ENCODE measurements at regions not wholly inside any gene's neighbourhood (a gene's known extent, or its start where the extent isn't known, plus 50 kb on each side); places are given as distances from the start of the nearest gene placed in this dataset.
"Not testable (repeated sequence)": the region's sequence is repeated elsewhere in the genome, so short reads cannot be mapped to it uniquely, and the experiment has no call there.

GRCh38 chr1:238710697-238711096 lies 675.7 kb upstream of the CHRM3 start:
- Mint-ChIP-seq H3K9me3 (no peaks in the 10 kb centered on the region), H3K36me3 (no peaks in the 10 kb centered on the region), H3K4me1 (ENCODE audit: low read depth in 2 of 2) (no peaks in the 10 kb centered on the region), H3K4me3 (no peak overlapping the region), H3K27ac (no peak overlapping the region), H3K27me3 (no peaks in the 10 kb centered on the region)
- no peak for DNase-seq (ENCODE audit: low spot score)
- ATAC-seq, result no peak

GRCh38 chr1:238701024-238701423 lies 685.3 kb upstream of the CHRM3 start:
- Mint-ChIP-seq H3K36me3 (peaks cover 5% of the 10 kb centered on the region), H3K27ac (no peak overlapping the region), H3K27me3 (no peaks in the 10 kb centered on the region), H3K9me3 (peaks cover 10% of the 10 kb centered on the region), H3K4me3 (no peak overlapping the region), H3K4me1 (ENCODE audit: low read depth in 2 of 2) (no peaks in the 10 kb centered on the region)
- ATAC-seq (no peak), DNase-seq (ENCODE audit: low spot score) (no peak)

DNA sequence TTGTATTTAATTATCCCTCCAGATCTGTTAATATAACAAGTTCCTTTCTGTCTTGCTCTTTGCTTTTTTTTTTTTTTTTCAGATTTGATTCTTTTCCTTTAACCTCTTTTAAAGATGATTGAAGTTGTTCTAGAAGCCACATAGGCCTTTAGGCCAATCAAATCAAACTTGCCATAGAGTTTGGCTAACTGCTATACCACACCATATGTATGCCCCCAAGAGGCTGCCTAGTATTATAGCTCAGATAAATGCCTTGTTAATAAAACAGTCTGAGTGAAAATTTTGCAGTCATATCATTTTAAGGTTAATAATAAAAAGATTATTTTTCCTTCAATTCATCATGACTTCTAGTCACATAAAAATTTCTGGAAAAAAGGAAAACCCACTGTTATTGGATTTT lies 696.0 kb upstream of the CHRM3 start:
- no peaks in the 10 kb centered on the region for H3K27me3 Mint-ChIP-seq
- peaks cover 9% of the 10 kb centered on the region for H3K36me3 Mint-ChIP-seq
- ATAC-seq (no peak), DNase-seq (ENCODE audit: low spot score) (no peak)
- no peak overlapping the region for H3K4me3 Mint-ChIP-seq
- H3K9me3 Mint-ChIP-seq, result peaks cover 22% of the 10 kb centered on the region
- H3K4me1 Mint-ChIP-seq (ENCODE audit: low read depth in 2 of 2), result no peaks in the 10 kb centered on the region
- H3K27ac Mint-ChIP-seq, result no peak overlapping the region

DNA sequence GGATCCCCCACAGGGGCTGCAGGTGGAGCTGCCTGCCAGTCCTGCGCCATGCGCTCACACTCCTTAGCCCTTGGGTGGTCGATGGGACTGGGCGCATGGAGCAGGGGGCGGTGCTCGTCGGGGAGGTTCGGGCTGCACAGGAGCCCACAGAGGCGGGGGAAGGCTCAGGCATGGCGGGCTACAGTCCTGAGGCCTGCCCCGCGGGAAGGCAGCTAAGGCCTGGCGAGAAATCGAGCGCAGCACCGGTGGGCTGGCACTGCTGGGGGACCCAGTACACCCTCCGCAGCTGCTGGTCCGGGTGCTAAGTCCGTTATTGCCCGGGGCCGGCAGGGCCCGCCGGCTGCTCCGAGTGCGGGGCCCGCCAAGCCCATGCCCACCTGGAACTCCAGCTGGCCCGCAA lies 701.8 kb upstream of the CHRM3 start:
- H3K9me3 Mint-ChIP-seq, result peaks cover 34% of the 10 kb centered on the region
- not testable (repeated sequence) for H3K4me1 Mint-ChIP-seq (ENCODE audit: low read depth in 2 of 2); H3K27me3 Mint-ChIP-seq; H3K4me3 Mint-ChIP-seq; H3K27ac Mint-ChIP-seq; ATAC-seq; H3K36me3 Mint-ChIP-seq; DNase-seq (ENCODE audit: low spot score)

DNA sequence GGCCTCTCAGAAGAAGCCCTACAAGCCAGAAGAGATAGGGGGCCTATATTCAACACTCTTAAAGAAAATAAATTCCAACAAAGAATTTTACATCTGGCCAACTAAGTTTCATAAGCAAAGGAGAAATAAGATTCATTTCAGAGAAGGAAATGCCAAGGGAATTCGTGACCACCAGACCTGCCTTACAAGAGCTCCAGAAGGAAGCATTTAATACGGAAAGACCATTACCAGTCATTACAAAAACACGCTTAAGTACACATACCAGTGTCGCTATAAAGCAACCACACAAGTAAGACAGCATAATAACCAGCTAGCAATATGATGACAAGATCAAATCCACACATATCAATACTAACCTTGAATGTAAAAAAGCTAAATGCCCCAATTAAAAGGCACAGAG lies 704.9 kb upstream of the CHRM3 start:
- no peaks in the 10 kb centered on the region for H3K27me3 Mint-ChIP-seq
- peaks cover 6% of the 10 kb centered on the region for H3K36me3 Mint-ChIP-seq
- no peak overlapping the region for H3K27ac Mint-ChIP-seq
- H3K4me3 Mint-ChIP-seq, result no peak overlapping the region
- H3K9me3 Mint-ChIP-seq, result peaks cover 31% of the 10 kb centered on the region
- ATAC-seq, result no peak
- DNase-seq (ENCODE audit: low spot score), result no peak
- no peaks in the 10 kb centered on the region for H3K4me1 Mint-ChIP-seq (ENCODE audit: low read depth in 2 of 2)

- ATAC-seq, result no peak
- no peak overlapping the region for H3K27ac Mint-ChIP-seq
- H3K27me3 Mint-ChIP-seq, result no peaks in the 10 kb centered on the region
- H3K36me3 Mint-ChIP-seq, result peaks cover 6% of the 10 kb centered on the region
- H3K9me3 Mint-ChIP-seq, result peaks cover 33% of the 10 kb centered on the region
- no peaks in the 10 kb centered on the region for H3K4me1 Mint-ChIP-seq (ENCODE audit: low read depth in 2 of 2)
- no peak for DNase-seq (ENCODE audit: low spot score)
- H3K4me3 Mint-ChIP-seq, result no peak overlapping the region
These were observed 705.3 kb upstream of the CHRM3 start for GRCh38 chr1:238681021-238681420.

DNA sequence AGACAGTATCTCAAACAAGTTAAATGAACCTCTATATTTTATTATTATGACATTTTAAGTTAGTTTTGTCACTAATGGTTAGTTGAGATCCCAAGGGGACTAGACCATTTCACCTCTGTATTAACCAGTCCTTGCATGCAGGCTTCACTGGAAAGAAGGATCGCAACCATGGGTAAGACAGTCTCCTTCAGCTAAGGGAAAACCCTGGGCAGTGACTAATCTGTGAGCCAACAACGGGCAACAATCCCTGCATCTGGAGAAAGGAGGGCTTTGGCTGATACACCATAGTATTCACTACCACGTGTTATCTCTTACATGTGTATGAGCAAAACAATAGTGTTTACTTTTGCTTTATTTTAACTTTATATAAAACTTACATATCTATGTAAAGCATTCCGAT lies 708.8 kb upstream of the CHRM3 start:
- Mint-ChIP-seq H3K36me3 (no peaks in the 10 kb centered on the region), H3K27ac (no peak overlapping the region), H3K4me3 (no peak overlapping the region), H3K9me3 (peaks cover 25% of the 10 kb centered on the region), H3K4me1 (ENCODE audit: low read depth in 2 of 2) (no peaks in the 10 kb centered on the region), H3K27me3 (no peaks in the 10 kb centered on the region)
- no peak for ATAC-seq
- DNase-seq (ENCODE audit: low spot score), result no peak

DNA sequence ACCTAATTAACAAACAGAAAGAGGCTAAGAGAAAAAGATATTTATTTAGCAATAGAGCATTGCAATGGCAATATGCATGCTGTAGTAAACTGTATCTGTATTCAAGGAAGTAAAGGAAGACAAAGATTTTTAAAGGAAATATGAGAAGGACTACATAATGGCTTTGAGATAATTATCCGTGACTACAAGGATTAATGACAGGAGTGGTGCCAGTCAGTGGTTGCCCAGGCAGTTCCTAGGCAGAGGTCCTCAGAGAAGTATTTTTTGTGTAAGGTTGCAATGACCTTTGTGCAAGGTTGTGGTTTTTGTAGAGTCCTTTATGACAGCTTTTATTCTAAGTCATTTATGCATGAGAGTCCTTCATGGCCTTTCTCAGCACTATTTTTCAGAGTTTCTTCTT lies 711.1 kb upstream of the CHRM3 start:
- H3K4me1 Mint-ChIP-seq (ENCODE audit: low read depth in 2 of 2), result no peaks in the 10 kb centered on the region
- no peaks in the 10 kb centered on the region for H3K36me3 Mint-ChIP-seq
- no peak overlapping the region for H3K4me3 Mint-ChIP-seq
- H3K9me3 Mint-ChIP-seq, result peaks cover 9% of the 10 kb centered on the region
- DNase-seq (ENCODE audit: low spot score) (no peak), ATAC-seq (no peak)
- H3K27me3 Mint-ChIP-seq, result no peaks in the 10 kb centered on the region
- H3K27ac Mint-ChIP-seq, result no peak overlapping the region

- no peak for DNase-seq (ENCODE audit: low spot score)
- no peaks in the 10 kb centered on the region for H3K4me1 Mint-ChIP-seq (ENCODE audit: low read depth in 2 of 2)
- H3K9me3 Mint-ChIP-seq, result peaks cover 9% of the 10 kb centered on the region
- no peaks in the 10 kb centered on the region for H3K27me3 Mint-ChIP-seq
- no peak overlapping the region for H3K27ac Mint-ChIP-seq
- no peaks in the 10 kb centered on the region for H3K36me3 Mint-ChIP-seq
- no peak overlapping the region for H3K4me3 Mint-ChIP-seq
- no peak for ATAC-seq
These were observed 712.1 kb upstream of the CHRM3 start for GRCh38 chr1:238674316-238674715.

GRCh38 chr1:238673561-238673960 lies 712.8 kb upstream of the CHRM3 start:
- no peak overlapping the region for H3K27ac Mint-ChIP-seq
- no peak for DNase-seq (ENCODE audit: low spot score)
- peaks cover 9% of the 10 kb centered on the region for H3K9me3 Mint-ChIP-seq
- H3K4me3 Mint-ChIP-seq, result no peak overlapping the region
- no peaks in the 10 kb centered on the region for H3K4me1 Mint-ChIP-seq (ENCODE audit: low read depth in 2 of 2)
- no peak for ATAC-seq
- H3K27me3 Mint-ChIP-seq, result no peaks in the 10 kb centered on the region
- H3K36me3 Mint-ChIP-seq, result no peaks in the 10 kb centered on the region

DNA sequence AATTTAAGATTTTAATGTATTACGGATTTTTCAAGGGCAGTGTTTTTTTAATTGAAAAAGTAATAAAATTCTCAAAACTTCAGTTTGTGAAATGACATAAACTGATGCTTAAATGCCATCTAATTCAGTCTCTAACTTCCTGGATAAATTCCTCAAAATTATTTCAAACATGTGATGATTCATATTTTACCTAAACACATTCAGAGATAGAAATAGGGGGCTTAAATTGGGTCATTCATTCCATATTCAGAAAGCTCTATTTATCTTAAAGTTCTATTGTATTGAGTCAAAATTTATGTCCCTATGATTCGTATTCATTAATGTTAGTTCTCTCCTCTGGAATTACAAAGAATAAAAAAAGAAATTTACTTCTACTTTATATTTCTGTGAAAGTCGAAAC lies 713.6 kb upstream of the CHRM3 start:
- ATAC-seq (no peak), DNase-seq (ENCODE audit: low spot score) (no peak)
- H3K9me3 Mint-ChIP-seq, result peaks cover 12% of the 10 kb centered on the region
- H3K4me3 Mint-ChIP-seq, result no peak overlapping the region
- H3K36me3 Mint-ChIP-seq, result no peaks in the 10 kb centered on the region
- no peaks in the 10 kb centered on the region for H3K4me1 Mint-ChIP-seq (ENCODE audit: low read depth in 2 of 2)
- H3K27ac Mint-ChIP-seq, result no peak overlapping the region
- H3K27me3 Mint-ChIP-seq, result no peaks in the 10 kb centered on the region

DNA sequence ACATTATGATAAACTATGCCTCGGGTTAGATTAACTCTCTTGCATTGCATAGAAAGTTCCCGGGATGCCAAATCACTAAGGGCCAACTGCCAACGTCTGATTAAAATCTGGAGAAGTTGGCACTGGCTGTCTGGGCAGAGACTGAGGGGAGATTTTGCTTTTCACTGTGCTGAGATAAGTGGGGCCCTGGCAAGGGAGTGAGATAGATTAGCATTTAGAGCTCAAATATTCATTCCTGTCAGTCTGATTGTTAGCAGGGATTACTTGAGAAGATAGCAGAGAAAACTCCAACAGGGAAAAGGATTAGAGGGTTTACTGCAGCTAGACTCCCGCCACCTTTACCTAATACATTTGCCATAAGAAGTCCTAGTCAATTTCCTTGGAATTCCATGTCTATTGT lies 714.1 kb upstream of the CHRM3 start:
- Mint-ChIP-seq H3K36me3 (no peaks in the 10 kb centered on the region), H3K4me3 (no peak overlapping the region), H3K4me1 (ENCODE audit: low read depth in 2 of 2) (no peaks in the 10 kb centered on the region), H3K27me3 (no peaks in the 10 kb centered on the region), H3K9me3 (peaks cover 12% of the 10 kb centered on the region), H3K27ac (no peak overlapping the region)
- ATAC-seq (no peak), DNase-seq (ENCODE audit: low spot score) (no peak)

- ATAC-seq (no peak), DNase-seq (ENCODE audit: low spot score) (no peak)
- Mint-ChIP-seq H3K36me3 (peaks cover 6% of the 10 kb centered on the region), H3K9me3 (peaks cover 9% of the 10 kb centered on the region), H3K27ac (no peak overlapping the region), H3K4me3 (no peak overlapping the region), H3K27me3 (no peaks in the 10 kb centered on the region), H3K4me1 (ENCODE audit: low read depth in 2 of 2) (no peaks in the 10 kb centered on the region)
These were observed 722.2 kb upstream of the CHRM3 start for GRCh38 chr1:238664139-238664538.

- Mint-ChIP-seq H3K4me3 (no peak overlapping the region), H3K4me1 (ENCODE audit: low read depth in 2 of 2) (no peaks in the 10 kb centered on the region), H3K36me3 (no peaks in the 10 kb centered on the region), H3K9me3 (peaks cover 3% of the 10 kb centered on the region), H3K27me3 (no peaks in the 10 kb centered on the region), H3K27ac (no peak overlapping the region)
- ATAC-seq, result no peak
- DNase-seq (ENCODE audit: low spot score), result no peak
These were observed 725.5 kb upstream of the CHRM3 start for GRCh38 chr1:238660849-238661248.

- H3K27me3 Mint-ChIP-seq, result no peaks in the 10 kb centered on the region
- DNase-seq (ENCODE audit: low spot score), result no peak
- no peak overlapping the region for H3K27ac Mint-ChIP-seq
- H3K4me1 Mint-ChIP-seq (ENCODE audit: low read depth in 2 of 2), result no peaks in the 10 kb centered on the region
- H3K9me3 Mint-ChIP-seq, result peaks cover 6% of the 10 kb centered on the region
- no peak overlapping the region for H3K4me3 Mint-ChIP-seq
- no peaks in the 10 kb centered on the region for H3K36me3 Mint-ChIP-seq
- ATAC-seq, result no peak
These were observed 727.6 kb upstream of the CHRM3 start for GRCh38 chr1:238658763-238659162.

Data from natural killer cell treated with Interleukin-12 subunit alpha and Interleukin-12 subunit beta and Interleukin-15 and Interleukin-18, amount 100 ng/mL, for 72 hours (primary cell).